Lung (tissue), 11 donors: ENCODE measurements at regions not wholly inside any gene's neighbourhood (a gene's known extent, or its start where the extent isn't known, plus 50 kb on each side); places are given as distances from the start of the nearest gene placed in this dataset.

Experiments
- ATAC-seq: fragments of 200-7000 bp; cut with Tn5 transposase; one replicate; pipeline ENCODE4 v1.9.1; 2020; ENCODE audit warnings: moderate number of reproducible peaks; ENCODE audit not compliant: insufficient read depth, low FRiP score
- DNase-seq, 3 donors: peaks; one replicate each; pipeline ENCODE4 v3.0.0-alpha.2; 2013 to 2017
- H3K27ac ChIP-seq, 2 donors: one replicate each; pipeline ENCODE4 v1.5.1; 2013; ENCODE audit warnings: mild to moderate bottlenecking in 2 of 2, moderate library complexity in 2 of 2, control low read depth in 1 of 2, inconsistent platforms in 1 of 2, low read depth in 1 of 2, low read length in 1 of 2
- H3K27me3 ChIP-seq, 3 donors: one replicate each; pipeline ENCODE4 v1.5.1; 2013; ENCODE audit warnings: low read length in 2 of 3; ENCODE audit not compliant: control insufficient read depth in 3 of 3, insufficient read depth in 3 of 3
- H3K36me3 ChIP-seq, 4 donors: one replicate each; pipeline ENCODE4 v1.5.1; 2013; ENCODE audit warnings: low read length in 4 of 4, mild to moderate bottlenecking in 1 of 4, moderate library complexity in 1 of 4; ENCODE audit not compliant: control insufficient read depth in 4 of 4, insufficient read depth in 4 of 4
- H3K4me1 ChIP-seq, 5 donors: one replicate each; pipeline ENCODE4 v1.5.1; 2013; ENCODE audit warnings: low read length in 5 of 5, mild to moderate bottlenecking in 2 of 5, moderate library complexity in 1 of 5; ENCODE audit not compliant: control insufficient read depth in 5 of 5, insufficient read depth in 5 of 5
- H3K4me3 ChIP-seq: one replicate; pipeline ENCODE4 v1.5.1; 2013; ENCODE audit warnings: mild to moderate bottlenecking, control low read depth, moderate library complexity
- H3K9ac ChIP-seq, 2 donors: one replicate each; pipeline ENCODE4 v1.5.1; 2013; ENCODE audit warnings: low read length in 2 of 2, control low read depth in 1 of 2; ENCODE audit not compliant: insufficient read depth in 1 of 2
- H3K9me3 ChIP-seq, 4 donors: one replicate each; pipeline ENCODE4 v1.5.1; 2013; ENCODE audit warnings: low read length in 3 of 4, mild to moderate bottlenecking in 1 of 4, moderate library complexity in 1 of 4; ENCODE audit not compliant: control insufficient read depth in 4 of 4, insufficient read depth in 3 of 4
- CTCF ChIP-seq: IDR thresholded peaks from 2 replicates; pipeline ENCODE4 v1.5.1; 2012; ENCODE audit warnings: mild to moderate bottlenecking; ENCODE audit errors: control extremely low read depth, extremely low read depth
- WGBS, 2 donors: extraction: QIAGEN DNeasy Blood & Tissue Kit; methylation state at CpG; one replicate each; pipeline ENCODE4 v1.1.7; 2013; 5-methylcytosine and 5-hydroxymethylcytosine counted together
- donor health status: control.
- donor health status: control.
- donor health status: Bipolar disorder and iron deficiency.
- donor health status: healthy.
- donor health status: DM: yes; HTN: yes; CAD: no.

GRCh38 chr4:33772582-33772981 is 2471.7 kb downstream of the ARAP2 start:
- no peak overlapping the region for H3K9ac ChIP-seq
- 82 to 89% methylated on average over 2 of the region's 2 CpGs for WGBS, 2 donors
- TF ChIP-seq CTCF: no peak
- no peaks in the 10 kb centered on the region for H3K4me1 ChIP-seq
- no peak overlapping the region for H3K27ac ChIP-seq
- H3K36me3 ChIP-seq: no peaks in the 10 kb centered on the region
- no peak overlapping the region for H3K4me3 ChIP-seq
- ATAC-seq (no peak), DNase-seq (no peak)
- no peaks in the 10 kb centered on the region for H3K27me3 ChIP-seq
- no peaks in the 10 kb centered on the region for H3K9me3 ChIP-seq

GRCh38 chr4:33780952-33781791 is 2463.1 kb downstream of the ARAP2 start:
- Histone ChIP-seq H3K27ac (no peak overlapping the region), H3K9ac (no peak overlapping the region), H3K4me1 (no peaks in the 10 kb centered on the region), H3K9me3 (no peaks in the 10 kb centered on the region), H3K36me3 (no peaks in the 10 kb centered on the region), H3K27me3 (no peaks in the 10 kb centered on the region), H3K4me3 (no peak overlapping the region)
- DNase-seq: no peak
- no peak for ATAC-seq
- WGBS, 2 donors: 74 to 79% methylated on average over 6 of the region's 6 CpGs
- no peak for TF ChIP-seq CTCF

GRCh38 chr4:33785843-33786242 is 2458.5 kb downstream of the ARAP2 start:
- no peaks in the 10 kb centered on the region for H3K4me1 ChIP-seq
- no peak for TF ChIP-seq CTCF
- 87 to 98% methylated on average over 2 of the region's 2 CpGs for WGBS, 2 donors

GRCh38 chr4:33802578-33802977 is 2441.7 kb downstream of the ARAP2 start:
- H3K4me3 ChIP-seq: no peak overlapping the region
- no peak overlapping the region for H3K27ac ChIP-seq
- no peak overlapping the region for H3K9ac ChIP-seq
- H3K9me3 ChIP-seq: no peaks in the 10 kb centered on the region
- H3K27me3 ChIP-seq: no peaks in the 10 kb centered on the region
- ATAC-seq (no peak), DNase-seq (no peak)
- peaks cover 0 to 7% (median 0%) of the 10 kb centered on the region in 5 donors for H3K4me1 ChIP-seq
- no peak for TF ChIP-seq CTCF
- H3K36me3 ChIP-seq: no peaks in the 10 kb centered on the region
- 56% methylated on average over 2 of the region's 2 CpGs for WGBS, 2 donors

More at GRCh38 chr4:33785843-33786242, 2458.5 kb downstream of the ARAP2 start:
- H3K9me3 ChIP-seq: no peaks in the 10 kb centered on the region
- H3K27me3 ChIP-seq: no peaks in the 10 kb centered on the region
- no peak overlapping the region for H3K27ac ChIP-seq
- DNase-seq: no peak
- H3K36me3 ChIP-seq: no peaks in the 10 kb centered on the region
- no peak for ATAC-seq
- H3K9ac ChIP-seq: no peak overlapping the region
- H3K4me3 ChIP-seq: no peak overlapping the region
